CD4-positive, alpha-beta T cell (primary cell): ENCODE measurements at regions not wholly inside any gene's neighbourhood (a gene's known extent, or its start where the extent isn't known, plus 50 kb on each side); places are given as distances from the start of the nearest gene placed in this dataset.
A peak's percentile ranks its signal among the peaks of the same experiment; 100 is the strongest.

Source experiments
- ATAC-seq: fragments of 200-7000 bp; cut with Tn5 transposase; one replicate; pipeline ENCODE4 v1.10.0; 2022; ENCODE audit warnings: mild to moderate bottlenecking; ENCODE audit not compliant: poor library complexity
- CTCF ChIA-PET: fragments of 350-600 bp; sonication (Branson Sonifier 250); formaldehyde crosslinking; loops from one replicate; lab custom pipeline; 2021; ENCODE audit warnings: antibody characterized with exemption, inconsistent platforms; lab: Charles Lee
- POLR2A ChIA-PET: fragments of 350-600 bp; sonication (Branson Sonifier 250); formaldehyde crosslinking; loops from one replicate; lab custom pipeline; 2021; ENCODE audit warnings: antibody characterized with exemption, inconsistent platforms; lab: Charles Lee
- DNase-seq, 14 experiments: peaks; one replicate each; pipeline ENCODE4 v3.0.0-alpha.2; 2013 to 2020; ENCODE audit warnings: mixed read lengths in 2 of 14
- H3K27ac ChIP-seq, 2 donors: one replicate each; pipeline versions ENCODE4 v1.5.1 to v1.7.0; 2013; ENCODE audit warnings: low read length in 2 of 2, low read depth in 1 of 2, mild to moderate bottlenecking in 1 of 2
- H3K27me3 ChIP-seq, 2 experiments: 1 replicate in 1 of 2; 2 replicates in 1 of 2; pipeline versions ENCODE4 v1.6.1 to v1.7.0; 2013; ENCODE audit warnings: low read length in 2 of 2, control low read depth in 1 of 2, mild to moderate bottlenecking in 1 of 2, moderate library complexity in 1 of 2; ENCODE audit not compliant: insufficient read depth in 2 of 2, control insufficient read depth in 1 of 2
- H3K36me3 ChIP-seq: one replicate; pipeline ENCODE4 v1.6.1; 2013; ENCODE audit warnings: low read length, control low read depth; ENCODE audit not compliant: insufficient read depth
- H3K4me1 ChIP-seq: one replicate; pipeline ENCODE4 v1.6.1; 2013; ENCODE audit warnings: low read length, control low read depth; ENCODE audit not compliant: insufficient read depth
- H3K4me3 ChIP-seq: one replicate; pipeline ENCODE4 v1.5.1; 2013; ENCODE audit warnings: mild to moderate bottlenecking, low read length, moderate library complexity
- H3K9me3 ChIP-seq, 2 experiments: 1 replicate in 1 of 2; 2 replicates in 1 of 2; pipeline versions ENCODE4 v1.6.1 to v1.7.0; 2013; ENCODE audit warnings: low read length in 2 of 2, mild to moderate bottlenecking in 2 of 2, control low read depth in 1 of 2, moderate library complexity in 1 of 2; ENCODE audit not compliant: control insufficient read depth in 1 of 2, insufficient read depth in 1 of 2
- H3K27ac Mint-ChIP-seq: one replicate; pipeline ENCODE4 v1.8.0; 2020; ENCODE audit warnings: mixed read lengths
- H3K27me3 Mint-ChIP-seq: one replicate; pipeline ENCODE4 v1.8.0; 2021; ENCODE audit warnings: mixed read lengths
- H3K36me3 Mint-ChIP-seq: one replicate; pipeline ENCODE4 v1.8.0; 2021; ENCODE audit warnings: low read depth, mixed read lengths
- H3K4me1 Mint-ChIP-seq: one replicate; pipeline ENCODE4 v1.8.0; 2021; ENCODE audit warnings: low read depth, mixed read lengths
- H3K4me3 Mint-ChIP-seq: one replicate; pipeline ENCODE4 v1.8.0; 2020; ENCODE audit warnings: mild to moderate bottlenecking, mixed read lengths
- H3K9me3 Mint-ChIP-seq: one replicate; pipeline ENCODE4 v1.8.0; 2020; ENCODE audit warnings: mixed read lengths
- intact Hi-C, 2 experiments: fragments of 100-400 bp; cut with DNase I in 1 of 2; cut with micrococcal nuclease in 1 of 2; formaldehyde crosslinking; loops; one replicate each; pipeline versions ENCODE4 v1.15.1 to v1.9.0; 2023 to 2025; cut with DNase I, micrococcal nuclease
- TF ChIP-seq, protein P1 (sequence below): fragments of 200-600 bp; IDR thresholded peaks from one replicate; pipeline ENCODE4 v1.8.0; 2022; ENCODE audit warnings: antibody characterized with exemption, mild to moderate bottlenecking

DNA sequence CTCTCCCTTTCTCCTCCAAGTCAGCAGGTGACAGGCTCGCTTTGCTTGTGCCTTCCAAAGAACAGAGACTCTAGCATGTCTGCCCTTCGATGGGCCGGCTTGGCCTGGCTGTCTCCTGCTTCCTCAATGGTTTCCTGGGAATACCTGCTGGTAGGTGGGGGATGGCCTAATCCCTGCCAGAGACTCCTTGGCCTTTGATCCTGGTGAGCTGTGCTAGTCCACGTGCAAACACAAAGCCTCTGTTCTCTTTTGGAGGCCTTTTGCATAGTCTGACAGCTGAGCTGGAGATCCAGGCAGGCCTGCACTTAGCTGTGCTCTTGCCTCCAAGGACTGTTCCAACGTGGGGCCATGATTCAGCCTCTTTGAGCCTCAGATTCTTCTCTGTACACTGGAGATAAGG lies 67.6 kb downstream of the ARL4C start:
- Mint-ChIP-seq H3K4me1 (peaks cover 90% of the 10 kb centered on the region), H3K27me3 (no peaks in the 10 kb centered on the region), H3K9me3 (no peaks in the 10 kb centered on the region), H3K27ac (peak overlapping the region; percentile 97), H3K36me3 (no peaks in the 10 kb centered on the region), H3K4me3 (no peak overlapping the region)
- H3K4me1 ChIP-seq, result peaks cover 70% of the 10 kb centered on the region
- no peaks in the 10 kb centered on the region for H3K9me3 ChIP-seq
- H3K27me3 ChIP-seq, result no peaks in the 10 kb centered on the region
- no peaks in the 10 kb centered on the region for H3K36me3 ChIP-seq
- H3K4me3 ChIP-seq, result no peak overlapping the region
- ChIA-PET CTCF (interaction anchor here (0.9 kb wide), 1 partner anchor 54 kb away, joined by 3 read pairs; no protein-coding TSS in a partner anchor), POLR2A (interaction anchor here (1.2 to 10.9 kb wide), 2 partner anchors 22 to 139 kb away, joined by 3 to 376 read pairs; no protein-coding TSS in a partner anchor)
- DNase-seq, result no peak
- TF ChIP-seq, protein P1, sequence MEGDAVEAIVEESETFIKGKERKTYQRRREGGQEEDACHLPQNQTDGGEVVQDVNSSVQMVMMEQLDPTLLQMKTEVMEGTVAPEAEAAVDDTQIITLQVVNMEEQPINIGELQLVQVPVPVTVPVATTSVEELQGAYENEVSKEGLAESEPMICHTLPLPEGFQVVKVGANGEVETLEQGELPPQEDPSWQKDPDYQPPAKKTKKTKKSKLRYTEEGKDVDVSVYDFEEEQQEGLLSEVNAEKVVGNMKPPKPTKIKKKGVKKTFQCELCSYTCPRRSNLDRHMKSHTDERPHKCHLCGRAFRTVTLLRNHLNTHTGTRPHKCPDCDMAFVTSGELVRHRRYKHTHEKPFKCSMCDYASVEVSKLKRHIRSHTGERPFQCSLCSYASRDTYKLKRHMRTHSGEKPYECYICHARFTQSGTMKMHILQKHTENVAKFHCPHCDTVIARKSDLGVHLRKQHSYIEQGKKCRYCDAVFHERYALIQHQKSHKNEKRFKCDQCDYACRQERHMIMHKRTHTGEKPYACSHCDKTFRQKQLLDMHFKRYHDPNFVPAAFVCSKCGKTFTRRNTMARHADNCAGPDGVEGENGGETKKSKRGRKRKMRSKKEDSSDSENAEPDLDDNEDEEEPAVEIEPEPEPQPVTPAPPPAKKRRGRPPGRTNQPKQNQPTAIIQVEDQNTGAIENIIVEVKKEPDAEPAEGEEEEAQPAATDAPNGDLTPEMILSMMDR, result no peak
- peak overlapping the region in 1 of 2 donors; percentile 16 for H3K27ac ChIP-seq
- intact Hi-C loops, result loop anchor here in 1 of 2 experiments (5.0 to 10.0 kb wide), 2 partner anchors 33 to 134 kb away; no protein-coding TSS in a partner anchor
- ATAC-seq, result no peak

DNA sequence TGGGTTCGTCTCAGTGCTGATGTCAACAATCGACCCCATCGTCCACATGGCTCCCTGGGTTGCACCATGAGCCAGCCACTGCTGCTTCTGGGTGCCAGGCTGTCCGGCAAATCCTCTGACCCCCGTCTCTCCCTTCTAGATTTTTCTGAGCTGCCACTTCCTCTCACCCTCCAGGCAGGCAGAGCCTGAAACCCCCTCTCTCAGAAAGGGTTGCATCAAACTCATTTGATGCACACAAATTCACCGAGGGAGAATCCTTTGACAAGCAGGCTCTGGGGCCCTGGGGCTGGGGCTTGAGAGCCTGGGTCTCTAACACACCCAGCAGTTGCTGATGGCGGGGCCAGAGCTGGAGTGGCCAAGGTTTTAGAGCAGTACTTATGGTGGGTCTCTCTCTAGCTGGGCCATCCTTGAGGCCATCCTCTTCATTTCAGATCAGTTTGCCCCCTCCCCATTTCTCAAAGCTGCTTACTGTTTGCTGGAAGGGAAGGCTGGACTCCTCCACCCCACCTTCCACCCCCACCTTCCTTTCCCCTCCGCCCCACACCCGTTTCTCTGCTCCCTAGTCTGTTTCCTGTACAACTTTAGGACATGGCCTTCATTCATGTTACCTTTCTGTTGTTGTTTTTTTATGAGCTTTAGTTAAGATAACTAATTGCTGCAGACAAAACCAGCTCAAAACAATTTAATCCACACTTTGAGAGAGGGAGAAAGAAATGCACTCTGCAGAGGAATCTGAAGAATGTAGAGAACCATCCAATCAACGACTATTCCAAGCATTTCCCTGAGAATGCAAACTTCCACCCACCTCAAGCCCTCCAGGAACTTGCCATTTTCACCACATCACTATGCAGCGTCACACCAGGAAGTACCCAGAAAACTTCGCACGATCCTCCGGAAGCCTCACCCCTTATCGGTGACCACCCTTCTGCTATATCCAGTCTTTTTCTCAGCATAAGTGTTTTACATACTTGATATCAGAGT lies 69.5 kb downstream of the ARL4C start:
- no peaks in the 10 kb centered on the region for H3K27me3 ChIP-seq
- ATAC-seq (no peak), DNase-seq (peak in 6 of 14 experiments; percentile 9 to 72 (median 62))
- TF ChIP-seq, protein P1, result no peak
- Mint-ChIP-seq H3K27me3 (no peaks in the 10 kb centered on the region), H3K9me3 (no peaks in the 10 kb centered on the region), H3K36me3 (no peaks in the 10 kb centered on the region), H3K4me3 (peak overlapping the region; percentile 88), H3K4me1 (peaks cover 98% of the 10 kb centered on the region), H3K27ac (peak overlapping the region; percentile 97)
- POLR2A ChIA-PET, result interaction anchor here (1.1 to 10.9 kb wide), 12 partner anchors 12 to 135 kb away, joined by 3 to 376 read pairs (median 30); partner anchors contain the start of gene ARL4C
- intact Hi-C loops, result loop anchor here (2.0 to 10.0 kb wide), 4 partner anchors 35 to 133 kb away; no protein-coding TSS in a partner anchor
- H3K4me1 ChIP-seq, result peaks cover 76% of the 10 kb centered on the region
- no peaks in the 10 kb centered on the region for H3K36me3 ChIP-seq
- CTCF ChIA-PET, result interaction anchor here (2.4 kb wide), 1 partner anchor 36 kb away, joined by 10 read pairs; no protein-coding TSS in a partner anchor
- H3K27ac ChIP-seq, result peak overlapping the region; percentile 78 to 87
- H3K4me3 ChIP-seq, result peak overlapping the region; percentile 5
- H3K9me3 ChIP-seq, result no peaks in the 10 kb centered on the region

DNA sequence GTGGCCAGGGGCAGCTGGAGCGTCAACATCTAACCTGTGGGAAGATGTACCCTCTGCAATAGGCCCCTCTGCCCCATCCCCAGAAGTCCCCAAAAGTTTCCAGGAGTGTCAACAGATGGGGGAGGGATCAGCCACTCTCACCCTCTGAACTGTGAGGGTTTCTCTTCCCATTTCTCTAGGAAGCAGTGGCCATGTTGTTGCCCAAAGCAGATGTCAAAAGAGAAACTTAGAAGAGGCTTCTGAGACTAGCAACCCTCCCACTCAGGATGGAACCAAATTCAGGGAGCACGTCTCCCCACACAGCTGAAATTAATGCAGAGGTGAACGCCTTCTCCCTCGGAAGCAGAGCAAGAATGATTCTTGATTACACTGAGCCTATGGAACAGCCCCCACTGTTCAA lies 70.3 kb downstream of the ARL4C start:
- no peaks in the 10 kb centered on the region for H3K36me3 Mint-ChIP-seq
- TF ChIP-seq, protein P1, result no peak
- peak in 3 of 14 experiments; percentile 51 to 54 (median 51) for DNase-seq
- peaks cover 98% of the 10 kb centered on the region for H3K4me1 Mint-ChIP-seq
- Histone ChIP-seq H3K9me3 (no peaks in the 10 kb centered on the region), H3K27me3 (no peaks in the 10 kb centered on the region), H3K4me1 (peaks cover 83% of the 10 kb centered on the region), H3K36me3 (no peaks in the 10 kb centered on the region), H3K4me3 (no peak overlapping the region), H3K27ac (peak overlapping the region; percentile 78 to 87)
- H3K9me3 Mint-ChIP-seq, result no peaks in the 10 kb centered on the region
- intact Hi-C loops, result loop anchor here (1.0 to 10.0 kb wide), 7 partner anchors 20 to 132 kb away; no protein-coding TSS in a partner anchor
- peak overlapping the region; percentile 88 for H3K4me3 Mint-ChIP-seq
- ChIA-PET CTCF (interaction anchor here (0.6 to 2.4 kb wide), 9 partner anchors 28 to 572 kb away, joined by 3 to 10 read pairs (median 5); no protein-coding TSS in a partner anchor), POLR2A (interaction anchor here (0.7 to 10.9 kb wide), 27 partner anchors 9 to 436 kb away, joined by 3 to 376 read pairs (median 5); partner anchors contain the start of gene ARL4C)
- no peak for ATAC-seq
- H3K27me3 Mint-ChIP-seq, result no peaks in the 10 kb centered on the region
- peak overlapping the region; percentile 97 for H3K27ac Mint-ChIP-seq
